ENCODE measurements at regions not wholly inside any gene's neighbourhood (a gene's known extent, or its start where the extent isn't known, plus 50 kb on each side); places are given as distances from the start of the nearest gene placed in this dataset.
"Not testable (repeated sequence)": the region's sequence is repeated elsewhere in the genome, so short reads cannot be mapped to it uniquely, and the experiment has no call there.

GRCh38 chr12:87254381-87255030, 774.7 kb downstream of the C12orf50 start:
- no peak for DNase-seq (ENCODE audit: low spot score)

DNA sequence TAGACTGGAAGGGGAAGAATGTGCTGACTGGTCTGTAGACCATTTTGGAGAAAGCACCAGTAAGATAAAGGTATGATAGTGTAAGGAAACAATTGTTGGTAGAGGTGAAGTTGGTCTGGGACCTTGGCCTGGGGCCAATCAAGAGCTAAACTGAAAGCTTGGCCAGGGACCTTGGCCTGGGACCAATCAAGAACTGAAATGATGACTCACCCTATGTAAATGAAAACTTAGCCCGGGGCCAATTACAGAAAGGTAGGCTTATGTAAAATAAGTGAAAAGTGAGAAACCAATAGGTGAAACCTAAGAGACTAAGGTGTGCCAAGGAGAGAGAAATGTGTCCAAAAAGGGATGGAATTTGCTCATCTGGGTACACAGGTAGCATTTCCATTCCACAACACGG, 776.0 kb downstream of the C12orf50 start:
- no peak for DNase-seq (ENCODE audit: low spot score)

DNA sequence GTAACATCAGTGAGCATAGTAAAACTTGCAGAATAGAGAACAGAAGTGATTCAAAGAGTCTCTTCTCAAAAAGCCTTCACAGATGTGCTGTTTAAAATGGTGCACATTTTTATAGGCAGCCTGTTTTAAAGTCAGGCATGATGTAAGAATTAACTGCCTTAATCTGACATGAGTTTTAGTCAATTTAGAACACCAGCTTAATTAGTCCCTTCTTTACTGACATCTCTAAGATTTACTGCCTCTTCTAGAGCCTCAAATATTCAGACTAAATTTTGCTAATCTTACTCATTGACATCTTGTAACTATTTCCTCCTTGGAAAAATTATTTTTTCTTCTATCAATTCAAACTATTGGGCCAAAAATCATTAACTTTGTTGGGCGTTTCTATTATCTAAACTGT, 782.5 kb downstream of the C12orf50 start:
- DNase-seq (ENCODE audit: low spot score) = no peak

- no peak for DNase-seq (ENCODE audit: low spot score)
Observed at GRCh38 chr12:87238466-87238865, 790.7 kb downstream of the C12orf50 start.

DNA sequence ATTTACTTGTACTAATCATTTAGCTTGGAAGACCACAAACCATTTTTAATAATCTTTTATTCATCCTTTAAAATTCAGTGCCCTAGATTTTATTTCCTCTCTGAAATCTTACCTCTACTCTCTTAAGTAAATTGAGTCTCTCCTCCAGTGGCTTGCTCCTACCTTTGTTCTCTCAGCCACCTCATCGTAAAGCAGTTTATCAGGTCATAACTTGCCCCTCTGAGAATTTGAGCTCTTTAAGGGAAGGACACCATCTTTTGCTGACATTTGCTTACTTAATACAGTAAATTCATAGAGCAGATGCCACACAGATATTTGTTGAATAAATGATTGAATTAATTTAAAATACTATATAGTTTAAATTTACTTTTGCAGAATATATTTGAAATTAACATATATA, 794.3 kb downstream of the C12orf50 start:
- no peak for DNase-seq (ENCODE audit: low spot score)

GRCh38 chr12:87233671-87234070, 795.5 kb downstream of the C12orf50 start:
- DNase-seq (ENCODE audit: low spot score) = no peak

- DNase-seq (ENCODE audit: low spot score) = no peak
Observed at GRCh38 chr12:87231818-87232217, 797.4 kb downstream of the C12orf50 start.

DNA sequence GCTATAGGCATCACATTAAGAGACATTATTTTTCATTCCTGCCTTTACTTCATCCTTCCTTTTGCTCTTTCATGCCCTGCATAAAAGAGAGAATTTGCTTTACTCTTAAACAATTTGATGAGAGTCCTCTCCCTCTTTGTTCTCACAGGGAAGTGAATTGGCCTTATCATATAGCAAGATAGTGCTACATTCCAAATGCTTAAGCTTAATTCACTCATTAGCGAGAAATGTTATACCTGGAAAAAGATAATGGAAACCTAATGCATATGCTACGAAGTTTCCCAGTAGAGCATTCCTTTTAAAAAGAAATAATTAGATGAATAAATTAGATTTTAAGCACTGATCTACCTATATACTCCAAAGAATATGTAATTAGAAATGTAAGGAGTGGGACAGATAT, 798.8 kb downstream of the C12orf50 start:
- DNase-seq (ENCODE audit: low spot score) = no peak

DNA sequence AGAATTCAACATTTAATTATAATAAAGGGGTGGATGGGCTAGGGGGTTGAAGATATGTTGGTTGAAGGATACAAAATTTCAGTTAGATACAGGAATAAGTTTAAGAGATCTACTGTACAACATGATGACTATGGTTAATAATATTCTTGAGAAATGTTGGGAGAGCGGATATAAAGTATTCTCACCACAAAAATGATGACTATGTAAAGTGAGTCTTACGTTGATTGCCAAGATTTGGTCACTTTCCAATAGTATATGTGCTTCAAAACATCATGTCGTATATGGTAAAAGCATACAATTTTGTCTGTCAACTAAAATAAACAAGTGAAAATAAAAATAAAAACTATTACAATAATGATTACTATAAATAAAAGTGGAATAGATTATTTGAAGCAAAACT, 802.0 kb downstream of the C12orf50 start:
- no peak for DNase-seq (ENCODE audit: low spot score)

- DNase-seq (ENCODE audit: low spot score) = no peak
Observed at GRCh38 chr12:87217491-87217890, 811.7 kb downstream of the C12orf50 start.

DNA sequence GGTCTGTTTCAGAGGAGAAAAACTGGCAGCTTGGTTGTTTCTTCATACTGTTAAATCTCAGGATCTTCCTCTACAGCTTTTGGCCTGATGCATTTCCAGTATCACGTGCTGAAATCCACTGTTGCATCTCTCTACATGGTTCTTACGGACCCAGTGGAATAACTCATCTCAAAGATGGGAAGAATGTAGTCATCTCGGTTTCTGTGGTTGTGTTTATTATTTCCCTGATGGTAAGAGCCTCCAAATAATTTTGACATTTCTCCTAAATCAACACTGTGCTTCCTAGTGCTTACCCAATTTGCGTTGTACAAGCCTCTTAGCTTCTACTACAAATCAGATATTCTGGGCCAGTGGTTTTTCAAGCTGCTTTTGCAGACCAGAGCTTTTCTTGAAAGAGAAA, 812.8 kb downstream of the C12orf50 start:
- no peak for DNase-seq (ENCODE audit: low spot score)

DNA sequence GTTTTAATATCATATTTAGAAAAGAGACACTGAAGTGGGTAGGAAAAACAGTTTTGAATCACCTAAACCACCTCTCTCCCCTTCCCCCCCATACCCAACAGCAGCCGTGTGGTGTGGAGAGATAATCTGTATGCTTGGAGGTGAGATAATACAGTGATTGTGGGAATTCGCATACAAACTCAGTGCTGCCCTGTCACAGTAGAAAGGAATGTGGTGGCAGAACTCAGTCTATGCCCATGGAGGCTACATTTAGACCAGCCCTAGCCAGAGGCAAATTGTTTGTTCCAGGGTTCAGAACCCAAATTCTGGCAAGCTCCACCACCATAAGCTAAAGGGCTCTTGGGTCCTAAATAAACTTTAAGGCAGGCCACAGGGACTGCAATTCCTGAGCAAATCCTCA, 827.0 kb downstream of the C12orf50 start:
- no peak for DNase-seq (ENCODE audit: low spot score)

DNA sequence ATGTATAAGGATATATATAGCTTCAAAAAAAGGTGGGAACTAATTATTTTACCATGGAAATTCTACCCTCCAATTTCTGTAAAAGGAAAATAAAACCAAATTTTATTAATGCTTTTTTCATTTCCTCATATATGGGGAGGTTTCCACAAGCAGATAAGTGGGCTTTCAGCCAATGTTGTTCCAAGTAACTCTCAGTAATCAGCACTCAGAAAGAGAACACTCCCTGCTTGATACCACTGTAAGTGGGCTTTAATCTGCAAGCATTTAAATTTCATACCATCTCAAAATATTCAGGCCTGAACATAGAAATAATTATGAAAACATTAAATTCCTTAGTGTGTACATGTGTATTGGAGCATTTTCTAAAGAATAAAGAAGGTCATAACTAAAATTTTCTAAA, 827.6 kb downstream of the C12orf50 start:
- no peak for DNase-seq (ENCODE audit: low spot score)

GRCh38 chr12:87200289-87200979, 828.8 kb downstream of the C12orf50 start:
- DNase-seq (ENCODE audit: low spot score) = no peak

DNA sequence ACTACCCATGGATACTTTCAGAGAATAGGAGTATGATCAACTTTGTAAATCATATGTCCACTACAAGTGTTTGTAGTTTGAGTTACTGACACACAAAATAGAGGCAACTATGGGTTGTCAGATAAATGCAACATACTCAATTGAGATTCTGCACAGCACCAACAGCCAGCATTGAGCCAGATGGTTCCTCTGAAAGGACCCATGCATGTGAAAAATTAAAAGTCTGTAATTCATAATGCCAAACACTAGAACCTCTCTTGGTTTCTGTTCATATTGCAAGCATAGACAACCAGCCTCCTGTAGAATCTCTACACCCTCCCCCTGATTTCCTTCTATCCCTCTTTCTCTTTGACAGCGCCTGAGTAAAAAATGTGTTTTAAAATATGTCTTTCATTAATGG, 831.0 kb downstream of the C12orf50 start:
- no peak for DNase-seq (ENCODE audit: low spot score)

GRCh38 chr12:87196321-87196720, 832.9 kb downstream of the C12orf50 start:
- no peak for DNase-seq (ENCODE audit: low spot score)

DNA sequence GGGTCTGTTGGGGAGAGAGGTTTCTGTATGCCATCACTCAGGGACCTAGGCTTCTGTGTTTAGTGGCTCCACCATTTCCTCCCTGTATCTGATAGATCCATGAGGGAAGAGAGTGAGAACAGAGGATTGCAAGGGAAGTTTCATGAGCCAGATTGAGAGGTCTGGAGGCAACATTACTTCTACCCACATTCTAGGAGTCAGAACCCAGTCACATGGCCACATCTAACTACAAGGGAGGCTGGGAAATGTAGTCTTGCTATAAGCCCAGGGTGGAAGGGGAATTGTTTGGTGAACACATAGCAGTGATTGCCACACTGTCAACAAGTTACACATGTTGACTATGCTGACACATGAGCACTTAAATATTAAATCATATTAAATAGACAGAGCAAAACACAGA, 834.8 kb downstream of the C12orf50 start:
- DNase-seq (ENCODE audit: low spot score) = not testable (repeated sequence)

DNA sequence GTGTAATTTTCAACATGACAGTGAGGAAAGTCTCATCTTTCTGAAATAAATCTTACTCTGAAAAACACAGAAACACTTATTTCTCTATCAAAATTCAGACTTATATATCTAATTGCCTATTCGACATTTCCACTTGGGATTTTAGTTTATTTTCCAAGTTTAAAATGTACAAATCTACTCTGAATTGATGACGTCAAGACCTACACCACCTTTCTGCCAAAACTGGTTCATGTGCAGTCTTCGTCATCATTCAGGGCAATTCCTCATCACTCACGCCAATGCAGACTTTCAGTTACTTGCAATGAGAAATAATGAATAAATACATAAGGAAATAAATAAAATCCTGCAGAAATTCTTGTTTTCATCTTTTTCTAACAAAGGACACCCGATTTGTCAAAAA, 843.8 kb downstream of the C12orf50 start:
- DNase-seq (ENCODE audit: low spot score) = no peak

GRCh38 chr12:87182696-87183233, 846.4 kb downstream of the C12orf50 start:
- no peak for DNase-seq (ENCODE audit: low spot score)

DNA sequence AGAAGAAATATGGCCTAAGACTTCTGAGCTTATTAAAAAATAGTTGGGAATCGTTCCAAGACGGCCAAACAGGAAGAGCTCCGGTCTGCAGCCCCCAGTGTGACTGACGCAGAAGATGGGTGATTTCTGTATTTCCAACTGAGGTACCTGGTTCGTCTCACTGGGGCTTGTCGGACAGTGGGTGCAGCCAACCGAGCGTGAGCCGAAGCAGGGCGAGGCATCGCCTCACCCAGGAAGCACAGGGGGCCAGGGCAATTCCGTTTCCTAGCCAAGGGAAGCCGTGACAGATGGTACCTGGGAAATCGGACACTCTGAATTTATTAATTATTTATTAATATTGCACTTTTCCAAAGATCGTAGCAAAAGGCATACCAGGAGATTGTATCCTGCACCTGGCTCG, 857.8 kb downstream of the C12orf50 start:
- no peak for DNase-seq (ENCODE audit: low spot score)

- DNase-seq (ENCODE audit: low spot score) = no peak
Observed at GRCh38 chr12:87169010-87169409, 860.2 kb downstream of the C12orf50 start.

GRCh38 chr12:87165733-87166375, 863.3 kb downstream of the C12orf50 start:
- DNase-seq (ENCODE audit: low spot score) = no peak

- no peak for DNase-seq (ENCODE audit: low spot score)
Observed at GRCh38 chr12:87163122-87163521, 866.1 kb downstream of the C12orf50 start.
